ENCODE measurements at regions not wholly inside any gene's neighbourhood (a gene's known extent, or its start where the extent isn't known, plus 50 kb on each side); places are given as distances from the start of the nearest gene placed in this dataset.
"Not testable (repeated sequence)": the region's sequence is repeated elsewhere in the genome, so short reads cannot be mapped to it uniquely, and the experiment has no call there.

GRCh38 chr4:59727745-59728144 lies 1472.4 kb upstream of the ADGRL3 start:
- DNase-seq (ENCODE audit: low spot score), result no peak

- DNase-seq (ENCODE audit: low spot score), result no peak
Observed at GRCh38 chr4:59728496-59728895, 1471.6 kb upstream of the ADGRL3 start.

GRCh38 chr4:59729321-59729720 lies 1470.8 kb upstream of the ADGRL3 start:
- no peak for DNase-seq (ENCODE audit: low spot score)

GRCh38 chr4:59748433-59748832 lies 1451.7 kb upstream of the ADGRL3 start:
- DNase-seq (ENCODE audit: low spot score), result no peak

GRCh38 chr4:59759082-59759825 lies 1440.9 kb upstream of the ADGRL3 start:
- DNase-seq (ENCODE audit: low spot score), result no peak

GRCh38 chr4:59762344-59762743 lies 1437.8 kb upstream of the ADGRL3 start:
- no peak for DNase-seq (ENCODE audit: low spot score)

- DNase-seq (ENCODE audit: low spot score), result no peak
Observed at GRCh38 chr4:59770601-59771264, 1429.4 kb upstream of the ADGRL3 start.

GRCh38 chr4:59772641-59773139 lies 1427.4 kb upstream of the ADGRL3 start:
- DNase-seq (ENCODE audit: low spot score), result no peak

- not testable (repeated sequence) for DNase-seq (ENCODE audit: low spot score)
Observed at GRCh38 chr4:59780271-59780670, 1419.9 kb upstream of the ADGRL3 start.

GRCh38 chr4:59805176-59805575 lies 1395.0 kb upstream of the ADGRL3 start:
- DNase-seq (ENCODE audit: low spot score), result no peak

GRCh38 chr4:59814402-59815010 lies 1385.6 kb upstream of the ADGRL3 start:
- no peak for DNase-seq (ENCODE audit: low spot score)

- DNase-seq (ENCODE audit: low spot score), result no peak
Observed at GRCh38 chr4:59818656-59819055, 1381.5 kb upstream of the ADGRL3 start.

- no peak for DNase-seq (ENCODE audit: low spot score)
Observed at GRCh38 chr4:59823311-59823710, 1376.8 kb upstream of the ADGRL3 start.

GRCh38 chr4:59825104-59825503 lies 1375.0 kb upstream of the ADGRL3 start:
- no peak for DNase-seq (ENCODE audit: low spot score)

- no peak for DNase-seq (ENCODE audit: low spot score)
Observed at GRCh38 chr4:59831746-59832145, 1368.4 kb upstream of the ADGRL3 start.

GRCh38 chr4:59834943-59835342 lies 1365.2 kb upstream of the ADGRL3 start:
- DNase-seq (ENCODE audit: low spot score), result no peak

GRCh38 chr4:59837751-59838150 lies 1362.4 kb upstream of the ADGRL3 start:
- DNase-seq (ENCODE audit: low spot score), result no peak

GRCh38 chr4:59838236-59838635 lies 1361.9 kb upstream of the ADGRL3 start:
- no peak for DNase-seq (ENCODE audit: low spot score)

GRCh38 chr4:59841698-59842097 lies 1358.4 kb upstream of the ADGRL3 start:
- no peak for DNase-seq (ENCODE audit: low spot score)

GRCh38 chr4:59848457-59848856 lies 1351.7 kb upstream of the ADGRL3 start:
- DNase-seq (ENCODE audit: low spot score), result peak; percentile 8

- DNase-seq (ENCODE audit: low spot score), result no peak
Observed at GRCh38 chr4:59855630-59856352, 1344.3 kb upstream of the ADGRL3 start.

GRCh38 chr4:59869056-59869455 lies 1331.1 kb upstream of the ADGRL3 start:
- DNase-seq (ENCODE audit: low spot score), result no peak
